CD4-positive, alpha-beta memory T cell (primary cell): ENCODE measurements at regions not wholly inside any gene's neighbourhood (a gene's known extent, or its start where the extent isn't known, plus 50 kb on each side); places are given as distances from the start of the nearest gene placed in this dataset.
A peak's percentile ranks its signal among the peaks of the same experiment; 100 is the strongest.
"Not testable (repeated sequence)": the region's sequence is repeated elsewhere in the genome, so short reads cannot be mapped to it uniquely, and the experiment has no call there.

ENCODE experiments used
- CTCF ChIA-PET: fragments of 350-600 bp; sonication (Branson Sonifier 250); formaldehyde crosslinking; loops from one replicate; lab custom pipeline; 2021; ENCODE audit warnings: inconsistent platforms; ENCODE audit not compliant: partially characterized antibody; lab: Charles Lee
- POLR2A ChIA-PET: fragments of 350-600 bp; sonication (Branson Sonifier 250); formaldehyde crosslinking; loops from one replicate; lab custom pipeline; 2021; ENCODE audit not compliant: partially characterized antibody; lab: Charles Lee
- DNase-seq, 5 donors: peaks; one replicate each; pipeline versions ENCODE4 v3.0.0 to v3.0.0-alpha.2; 2020 to 2022; ENCODE audit warnings: mixed read lengths in 1 of 5
- H3K27ac ChIP-seq: one replicate; pipeline ENCODE4 v1.7.0; 2013; ENCODE audit warnings: low read depth, low read length
- H3K27me3 ChIP-seq: 2 replicates; pipeline ENCODE4 v1.7.0; 2013; ENCODE audit warnings: mild to moderate bottlenecking, low read length, moderate library complexity; ENCODE audit not compliant: insufficient read depth
- H3K36me3 ChIP-seq: 2 replicates; pipeline ENCODE4 v1.7.0; 2013; ENCODE audit warnings: mild to moderate bottlenecking, low read length, moderate library complexity; ENCODE audit not compliant: insufficient read depth
- H3K4me1 ChIP-seq: 2 replicates; pipeline ENCODE4 v1.7.0; 2013; ENCODE audit warnings: mild to moderate bottlenecking, low read length, moderate library complexity; ENCODE audit not compliant: insufficient read depth
- H3K4me3 ChIP-seq, 2 donors: one replicate each; pipeline ENCODE4 v1.7.0; 2013; ENCODE audit warnings: low read length in 2 of 2, mild to moderate bottlenecking in 1 of 2
- H3K9me3 ChIP-seq, 2 donors: one replicate each; pipeline ENCODE4 v1.7.0; 2013; ENCODE audit warnings: low read length in 2 of 2, control low read depth in 1 of 2; ENCODE audit not compliant: control insufficient read depth in 1 of 2
- H3K27ac Mint-ChIP-seq, 7 donors: one replicate each; pipeline ENCODE4 v1.8.0; 2020 to 2021; ENCODE audit warnings: mixed read lengths in 7 of 7, mild to moderate bottlenecking in 6 of 7, inconsistent platforms in 3 of 7, moderate library complexity in 3 of 7
- H3K27me3 Mint-ChIP-seq, 2 donors: one replicate each; pipeline ENCODE4 v1.8.0; 2020 to 2021; ENCODE audit warnings: mixed read lengths in 2 of 2
- H3K36me3 Mint-ChIP-seq, 2 donors: one replicate each; pipeline ENCODE4 v1.8.0; 2020 to 2021; ENCODE audit warnings: mixed read lengths in 2 of 2, inconsistent platforms in 1 of 2, mild to moderate bottlenecking in 1 of 2
- H3K4me1 Mint-ChIP-seq, 4 donors: one replicate each; pipeline ENCODE4 v1.8.0; 2020 to 2021; ENCODE audit warnings: mixed read lengths in 4 of 4, mild to moderate bottlenecking in 1 of 4
- H3K4me3 Mint-ChIP-seq, 8 donors: one replicate each; pipeline ENCODE4 v1.8.0; 2020 to 2021; ENCODE audit warnings: mixed read lengths in 8 of 8, mild to moderate bottlenecking in 7 of 8, moderate library complexity in 6 of 8, inconsistent platforms in 3 of 8
- H3K9me3 Mint-ChIP-seq, 8 donors: one replicate each; pipeline ENCODE4 v1.8.0; 2020 to 2021; ENCODE audit warnings: mixed read lengths in 8 of 8, mild to moderate bottlenecking in 5 of 8, inconsistent platforms in 3 of 8, moderate library complexity in 1 of 8
- intact Hi-C: fragments of 100-400 bp; cut with micrococcal nuclease; formaldehyde crosslinking; loops from one replicate; pipeline ENCODE4 v1.15.1; 2023

DNA sequence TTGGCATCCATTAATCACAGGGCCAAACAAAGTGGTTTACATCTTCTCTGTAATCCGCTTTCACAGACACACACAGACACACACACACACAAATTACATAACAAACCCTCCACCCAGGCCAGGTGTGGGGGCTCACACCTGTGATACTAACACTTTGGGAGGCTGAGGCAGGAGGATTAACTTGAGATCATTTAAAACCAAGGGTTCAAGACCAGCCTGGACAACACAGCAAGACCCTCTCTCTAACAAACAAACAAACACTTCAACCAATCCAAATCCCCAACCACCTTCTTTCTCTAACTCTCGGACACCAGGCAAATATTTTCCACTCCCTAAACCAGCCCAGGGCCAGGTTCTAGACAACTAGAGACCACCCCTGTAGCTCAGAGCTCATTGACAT lies 79.5 kb upstream of the XPO1 start:
- POLR2A ChIA-PET: no interaction called here
- intact Hi-C loops: no loop called here
- no peaks in the 10 kb centered on the region for H3K4me1 Mint-ChIP-seq
- no peaks in the 10 kb centered on the region for H3K9me3 ChIP-seq
- H3K4me3 Mint-ChIP-seq: no peak overlapping the region
- CTCF ChIA-PET: no interaction called here
- no peaks in the 10 kb centered on the region for H3K36me3 Mint-ChIP-seq
- peaks cover 2% of the 10 kb centered on the region in 2 donors for H3K27me3 Mint-ChIP-seq
- DNase-seq: no peak
- no peaks in the 10 kb centered on the region for H3K36me3 ChIP-seq
- H3K4me1 ChIP-seq: no peaks in the 10 kb centered on the region
- no peak overlapping the region for H3K27ac ChIP-seq
- no peak overlapping the region for H3K4me3 ChIP-seq
- no peaks in the 10 kb centered on the region for H3K27me3 ChIP-seq
- no peak overlapping the region for H3K27ac Mint-ChIP-seq
- H3K9me3 Mint-ChIP-seq: peaks cover 0 to 2% (median 0%) of the 10 kb centered on the region in 8 donors

DNA sequence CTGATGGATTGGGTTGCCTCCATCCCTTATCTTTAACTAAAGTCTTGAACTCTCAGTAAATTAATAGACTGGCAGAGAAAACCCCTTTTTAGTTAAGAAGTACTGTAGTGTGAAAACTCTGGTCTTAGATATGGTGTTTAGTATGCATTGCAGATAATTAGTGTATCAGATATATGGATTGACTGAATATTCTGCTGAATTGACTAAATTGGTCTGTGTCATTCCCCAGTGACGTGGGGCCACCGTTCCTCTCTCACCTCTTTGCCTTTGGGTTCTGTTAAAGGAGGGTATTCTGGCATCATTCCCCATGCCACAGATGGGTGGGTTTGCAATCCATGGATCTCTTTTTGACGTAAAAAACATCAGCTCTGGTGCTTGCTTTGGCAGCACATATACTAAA lies 67.1 kb upstream of the XPO1 start:
- ChIA-PET POLR2A (interaction anchor here (0.7 kb wide), 1 partner anchor 67 kb away, joined by 3 read pairs; the partner anchor contains the start of gene XPO1), CTCF (no interaction called here)
- no peaks in the 10 kb centered on the region for H3K36me3 Mint-ChIP-seq
- H3K27me3 ChIP-seq: no peaks in the 10 kb centered on the region
- no peak overlapping the region for H3K4me3 ChIP-seq
- H3K36me3 ChIP-seq: no peaks in the 10 kb centered on the region
- intact Hi-C loops: no loop called here
- H3K27ac Mint-ChIP-seq: no peak overlapping the region
- H3K4me1 ChIP-seq: no peaks in the 10 kb centered on the region
- no peaks in the 10 kb centered on the region for H3K9me3 ChIP-seq
- H3K27ac ChIP-seq: no peak overlapping the region
- DNase-seq: no peak
- H3K9me3 Mint-ChIP-seq: no peaks in the 10 kb centered on the region
- no peaks in the 10 kb centered on the region for H3K4me1 Mint-ChIP-seq
- no peak overlapping the region for H3K4me3 Mint-ChIP-seq
- no peaks in the 10 kb centered on the region for H3K27me3 Mint-ChIP-seq

DNA sequence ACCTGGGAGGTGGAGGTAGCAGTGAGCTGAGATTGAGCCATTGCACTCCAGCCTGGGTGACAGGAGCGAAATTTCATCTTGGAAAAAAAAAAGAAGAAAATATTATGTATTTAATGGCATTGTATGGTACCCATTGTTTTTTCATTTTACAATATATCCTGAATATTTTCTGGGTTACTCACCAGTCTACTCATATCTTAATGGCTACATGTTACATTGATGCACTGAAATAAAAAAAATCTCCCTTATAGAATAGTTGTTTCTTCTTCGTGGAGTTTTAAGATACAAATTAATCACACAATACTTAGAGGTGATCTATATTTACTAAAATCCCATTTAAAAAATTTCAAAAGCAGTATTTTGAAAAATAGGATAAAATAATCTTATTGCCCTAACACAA lies 66.3 kb upstream of the XPO1 start:
- H3K4me1 ChIP-seq: no peaks in the 10 kb centered on the region
- no peaks in the 10 kb centered on the region for H3K27me3 Mint-ChIP-seq
- no peaks in the 10 kb centered on the region for H3K36me3 ChIP-seq
- H3K9me3 ChIP-seq: no peaks in the 10 kb centered on the region
- no peaks in the 10 kb centered on the region for H3K9me3 Mint-ChIP-seq
- POLR2A ChIA-PET: interaction anchor here (0.7 kb wide), 1 partner anchor 66 kb away, joined by 3 read pairs; the partner anchor contains the start of gene XPO1
- H3K27ac Mint-ChIP-seq: no peak overlapping the region
- no peak overlapping the region for H3K4me3 ChIP-seq
- no peak for DNase-seq
- H3K4me1 Mint-ChIP-seq: no peaks in the 10 kb centered on the region
- no peak overlapping the region for H3K4me3 Mint-ChIP-seq
- no peaks in the 10 kb centered on the region for H3K27me3 ChIP-seq
- CTCF ChIA-PET: no interaction called here
- no peak overlapping the region for H3K27ac ChIP-seq
- intact Hi-C loops: no loop called here
- no peaks in the 10 kb centered on the region for H3K36me3 Mint-ChIP-seq

DNA sequence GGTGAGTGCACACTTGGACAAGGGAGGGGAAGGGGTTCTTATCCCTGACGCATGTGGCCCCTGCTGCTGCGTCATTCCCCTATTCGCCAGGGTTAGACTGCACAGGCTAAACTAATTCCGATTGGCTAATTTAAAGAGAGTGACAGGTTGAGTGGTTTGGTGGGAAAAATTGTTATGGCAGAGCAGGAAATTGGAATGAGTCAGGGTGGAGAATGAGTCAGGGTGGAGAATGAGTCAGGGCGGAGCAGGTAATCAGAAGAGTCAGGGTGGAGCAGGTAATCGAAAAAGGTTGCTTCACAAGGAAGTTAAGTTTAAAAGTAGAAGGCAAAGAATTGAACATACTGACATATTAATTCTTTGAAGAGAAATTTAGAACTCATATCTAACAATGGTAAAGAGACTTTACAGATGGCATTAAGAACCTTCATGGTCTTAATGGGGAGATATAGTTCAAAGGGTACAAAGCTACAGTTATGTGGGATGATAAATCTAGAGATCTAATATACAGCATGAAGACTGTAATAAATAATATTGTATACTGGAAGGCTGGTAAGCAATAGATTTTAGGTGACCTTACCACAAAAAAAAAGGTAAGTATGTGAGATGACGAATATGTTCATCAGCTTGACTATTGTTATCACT lies 60.5 kb upstream of the XPO1 start:
- H3K4me1 ChIP-seq, H3K9me3 Mint-ChIP-seq, H3K36me3 Mint-ChIP-seq, POLR2A ChIA-PET, H3K4me1 Mint-ChIP-seq, H3K27ac ChIP-seq, H3K4me3 Mint-ChIP-seq, H3K27me3 Mint-ChIP-seq, intact Hi-C loops, H3K27me3 ChIP-seq, DNase-seq, H3K4me3 ChIP-seq, H3K9me3 ChIP-seq, H3K36me3 ChIP-seq: not testable (repeated sequence)
- CTCF ChIA-PET: interaction anchor here (0.6 kb wide), 1 partner anchor 60 kb away, joined by 5 read pairs; no protein-coding TSS in a partner anchor
- peak overlapping the region in 2 of 7 donors; percentile 3 to 30 for H3K27ac Mint-ChIP-seq

DNA sequence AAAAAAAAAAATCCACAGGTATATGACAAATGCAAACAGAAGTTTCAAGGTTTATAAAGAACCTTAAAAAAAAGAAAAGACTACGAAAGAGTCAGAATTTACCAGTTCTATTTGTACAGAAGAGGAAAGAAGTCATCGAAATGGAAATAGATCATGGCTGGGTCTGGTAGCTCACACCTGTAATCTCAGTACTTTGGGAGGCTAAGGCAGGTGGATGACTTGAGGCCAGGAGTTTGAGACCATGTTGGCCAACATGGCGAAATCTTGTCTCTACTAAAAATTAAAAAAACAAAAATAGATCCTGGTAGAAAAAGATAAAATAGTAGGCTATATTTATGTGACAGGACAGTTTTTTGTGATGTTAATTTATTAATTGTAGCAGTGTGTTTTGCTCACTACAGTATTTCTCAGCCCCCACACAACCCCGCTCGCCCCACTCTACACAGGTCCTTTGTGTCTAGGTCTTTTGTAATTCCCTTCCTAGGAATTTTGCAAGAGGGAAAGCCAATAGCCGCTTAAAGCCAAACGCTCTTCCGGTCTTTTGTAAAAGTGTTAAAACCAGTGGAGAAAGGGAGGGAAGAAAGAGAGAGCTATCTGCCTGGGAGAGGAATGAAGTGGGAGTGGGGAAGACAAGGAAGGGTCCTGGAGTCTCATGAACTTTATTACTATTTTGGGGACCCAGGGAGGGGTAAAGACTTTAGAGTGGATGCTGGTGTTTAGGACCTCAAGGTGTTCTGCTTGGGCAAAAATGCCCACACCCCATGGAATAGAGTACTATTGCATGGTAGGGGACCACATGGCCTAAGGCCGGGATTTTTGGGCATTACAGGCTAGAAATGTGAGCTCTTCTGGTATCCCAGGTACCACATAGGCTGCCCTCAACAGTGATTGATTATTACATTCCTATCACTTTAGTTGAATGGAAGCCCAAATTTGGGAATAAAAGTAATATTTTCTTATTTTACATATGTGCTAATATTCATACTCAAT lies 59.4 kb upstream of the XPO1 start:
- H3K27me3 ChIP-seq: no peaks in the 10 kb centered on the region
- DNase-seq: no peak
- peaks cover 0 to 5% of the 10 kb centered on the region in 2 donors for H3K27me3 Mint-ChIP-seq
- H3K4me1 ChIP-seq: no peaks in the 10 kb centered on the region
- H3K9me3 Mint-ChIP-seq: peaks cover 0 to 14% (median 4%) of the 10 kb centered on the region in 8 donors
- H3K27ac Mint-ChIP-seq: no peak overlapping the region
- H3K27ac ChIP-seq: no peak overlapping the region
- H3K4me3 ChIP-seq: no peak overlapping the region
- no peaks in the 10 kb centered on the region for H3K36me3 ChIP-seq
- no peak overlapping the region for H3K4me3 Mint-ChIP-seq
- H3K9me3 ChIP-seq: no peaks in the 10 kb centered on the region
- intact Hi-C loops: no loop called here
- POLR2A ChIA-PET: no interaction called here
- CTCF ChIA-PET: interaction anchor here (0.6 kb wide), 1 partner anchor 61 kb away, joined by 5 read pairs; no protein-coding TSS in a partner anchor
- H3K36me3 Mint-ChIP-seq: no peaks in the 10 kb centered on the region
- no peaks in the 10 kb centered on the region for H3K4me1 Mint-ChIP-seq

DNA sequence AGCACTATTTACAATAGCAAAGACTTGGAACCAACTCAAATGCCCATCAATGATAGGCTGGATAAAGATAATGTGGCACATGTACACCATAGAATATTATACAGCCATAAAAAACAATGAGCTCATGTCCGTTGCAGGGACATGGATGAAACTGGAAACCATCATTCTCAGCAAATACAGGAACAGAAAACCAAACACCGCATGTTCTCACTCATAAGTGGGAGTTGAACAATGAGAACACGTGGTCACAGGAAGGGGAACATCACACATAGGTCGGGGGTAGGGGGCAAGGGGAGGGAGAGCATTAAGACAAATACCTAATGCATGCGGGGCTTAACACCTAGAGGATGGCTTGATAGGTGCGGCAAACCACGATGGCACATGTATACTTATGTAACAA lies 56.0 kb upstream of the XPO1 start:
- peaks cover 0 to 14% (median 5%) of the 10 kb centered on the region in 8 donors for H3K9me3 Mint-ChIP-seq
- H3K36me3 Mint-ChIP-seq, H3K4me3 Mint-ChIP-seq, DNase-seq, H3K27ac Mint-ChIP-seq, H3K27me3 Mint-ChIP-seq, CTCF ChIA-PET, H3K4me1 ChIP-seq, intact Hi-C loops, H3K9me3 ChIP-seq, H3K27ac ChIP-seq, H3K4me3 ChIP-seq, H3K36me3 ChIP-seq, POLR2A ChIA-PET, H3K4me1 Mint-ChIP-seq, H3K27me3 ChIP-seq: not testable (repeated sequence)

DNA sequence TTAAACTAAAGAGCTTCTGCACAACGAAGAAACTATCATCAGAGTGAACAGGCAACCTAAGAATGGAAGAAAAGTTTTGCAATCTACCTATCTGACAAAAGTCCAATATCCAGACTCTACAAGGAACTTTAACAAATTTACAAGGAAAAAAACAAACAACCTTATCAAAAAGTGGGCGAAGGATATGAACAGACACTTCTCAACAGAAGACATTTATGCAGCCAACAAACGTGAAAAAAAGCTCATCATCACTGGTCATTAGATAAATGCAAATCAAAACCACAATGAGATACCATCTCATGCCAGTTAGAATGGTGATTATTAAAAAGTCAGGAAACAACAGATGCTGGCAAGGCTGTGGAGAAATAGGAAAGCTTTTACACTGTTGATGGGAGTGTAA lies 55.5 kb upstream of the XPO1 start:
- DNase-seq, H3K4me3 ChIP-seq, POLR2A ChIA-PET, H3K36me3 Mint-ChIP-seq, H3K36me3 ChIP-seq, H3K4me1 ChIP-seq, CTCF ChIA-PET, H3K4me1 Mint-ChIP-seq, H3K4me3 Mint-ChIP-seq, H3K9me3 ChIP-seq, H3K27ac ChIP-seq, H3K27ac Mint-ChIP-seq, H3K27me3 Mint-ChIP-seq, H3K27me3 ChIP-seq, intact Hi-C loops: not testable (repeated sequence)
- H3K9me3 Mint-ChIP-seq: peaks cover 0 to 14% (median 5%) of the 10 kb centered on the region in 8 donors
